ENCODE measurements at regions not wholly inside any gene's neighbourhood (a gene's known extent, or its start where the extent isn't known, plus 50 kb on each side); places are given as distances from the start of the nearest gene placed in this dataset.

- Histone ChIP-seq H3K4me3 (no peak overlapping the region), H3K36me3 (no peaks in the 10 kb centered on the region), H3K27me3 (no peaks in the 10 kb centered on the region), H3K4me1 (no peaks in the 10 kb centered on the region), H3K27ac (no peak overlapping the region), H3K9me3 (no peaks in the 10 kb centered on the region)
- ATAC-seq (no peak), DNase-seq (no peak)
- no peak for TF ChIP-seq CTCF (IDR thresholded peaks at IDR 0.05)
- intact Hi-C loops (cut with DNase I) = no loop called here
Observed at GRCh38 chr21:35649186-35649585, 411.1 kb downstream of the SETD4 start.

- H3K27ac ChIP-seq = no peak overlapping the region
- no peak overlapping the region for H3K4me3 ChIP-seq
- H3K27me3 ChIP-seq = no peaks in the 10 kb centered on the region
- H3K36me3 ChIP-seq = no peaks in the 10 kb centered on the region
- no peaks in the 10 kb centered on the region for H3K4me1 ChIP-seq
- H3K9me3 ChIP-seq = no peaks in the 10 kb centered on the region
- no peak for TF ChIP-seq CTCF (IDR thresholded peaks at IDR 0.05)
- ATAC-seq (no peak), DNase-seq (no peak)
- intact Hi-C loops (cut with DNase I) = no loop called here
Observed at GRCh38 chr21:35648512-35648911, 411.8 kb downstream of the SETD4 start.

- TF ChIP-seq CTCF (IDR thresholded peaks at IDR 0.05) = no peak
- no peak overlapping the region for H3K4me3 ChIP-seq
- no peak for ATAC-seq
Observed at GRCh38 chr21:35646606-35647005, 413.7 kb downstream of the SETD4 start.

GRCh38 chr21:35645991-35646390 is 414.3 kb downstream of the SETD4 start:
- no peak overlapping the region for H3K27ac ChIP-seq
- H3K36me3 ChIP-seq = no peaks in the 10 kb centered on the region
- intact Hi-C loops (cut with DNase I) = no loop called here
- no peak for DNase-seq
- H3K4me1 ChIP-seq = no peaks in the 10 kb centered on the region
- ATAC-seq = peak; percentile 30
- no peak overlapping the region for H3K4me3 ChIP-seq
- TF ChIP-seq CTCF (IDR thresholded peaks at IDR 0.05) = no peak
- no peaks in the 10 kb centered on the region for H3K27me3 ChIP-seq
- H3K9me3 ChIP-seq = no peaks in the 10 kb centered on the region

More at GRCh38 chr21:35646606-35647005, 413.7 kb downstream of the SETD4 start:
- Histone ChIP-seq H3K36me3 (no peaks in the 10 kb centered on the region), H3K27me3 (no peaks in the 10 kb centered on the region), H3K4me1 (no peaks in the 10 kb centered on the region), H3K9me3 (no peaks in the 10 kb centered on the region), H3K27ac (no peak overlapping the region)
- intact Hi-C loops (cut with DNase I) = no loop called here
- DNase-seq = no peak

GRCh38 chr21:35644523-35644922 is 415.8 kb downstream of the SETD4 start:
- Histone ChIP-seq H3K4me3 (no peak overlapping the region), H3K4me1 (no peaks in the 10 kb centered on the region)
- ATAC-seq = no peak

More at GRCh38 chr21:35644523-35644922, 415.8 kb downstream of the SETD4 start:
- Histone ChIP-seq H3K9me3 (no peaks in the 10 kb centered on the region), H3K27me3 (no peaks in the 10 kb centered on the region), H3K27ac (no peak overlapping the region), H3K36me3 (no peaks in the 10 kb centered on the region)
- DNase-seq = no peak
- intact Hi-C loops (cut with DNase I) = no loop called here
- no peak for TF ChIP-seq CTCF (IDR thresholded peaks at IDR 0.05)

Measured in upper lobe of right lung (tissue), 1 donor.